ENCODE measurements at regions not wholly inside any gene's neighbourhood (a gene's known extent, or its start where the extent isn't known, plus 50 kb on each side); places are given as distances from the start of the nearest gene placed in this dataset.
"Not testable (repeated sequence)": the region's sequence is repeated elsewhere in the genome, so short reads cannot be mapped to it uniquely, and the experiment has no call there.

- H3K9me3 Mint-ChIP-seq, H3K36me3 Mint-ChIP-seq, H3K27ac Mint-ChIP-seq, H3K27me3 Mint-ChIP-seq, H3K4me1 Mint-ChIP-seq, H3K4me3 Mint-ChIP-seq: not testable (repeated sequence)
- peak; percentile 13 for DNase-seq
Observed at GRCh38 chr7:9919-10318, 182.5 kb upstream of the FAM20C start.

DNA sequence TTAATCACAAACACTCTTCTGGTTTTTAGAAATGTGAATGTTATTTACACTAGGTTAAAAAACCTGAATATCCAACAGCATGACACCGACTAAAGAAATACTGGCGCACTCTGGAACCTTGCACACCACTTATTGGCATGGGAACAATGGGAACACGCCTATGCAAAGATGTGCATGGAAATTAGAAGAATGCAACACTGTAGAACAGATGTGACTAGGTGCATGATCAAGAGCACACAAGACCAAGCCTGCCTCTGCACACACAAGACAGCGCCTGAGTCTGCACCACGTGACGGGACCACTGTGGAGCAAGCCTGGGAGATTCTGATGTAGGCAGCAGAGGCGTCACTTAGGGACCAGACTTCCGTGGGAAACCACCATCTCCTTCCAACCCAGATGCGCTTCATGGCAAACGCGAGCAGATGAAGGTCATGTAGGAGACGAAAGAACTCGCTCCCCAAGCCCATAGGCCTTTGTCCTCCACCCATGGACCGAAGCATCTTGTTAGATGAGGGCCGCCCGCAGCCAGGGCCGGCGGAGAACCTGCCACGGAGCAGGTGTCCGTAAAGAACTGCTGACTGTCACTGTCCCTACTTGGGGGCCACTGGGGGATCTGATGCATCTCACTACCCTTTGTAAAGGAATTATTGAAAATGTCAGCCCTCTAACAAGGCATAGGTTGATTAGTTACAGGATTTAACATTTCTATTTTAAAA, 159.6 kb upstream of the FAM20C start:
- not testable (repeated sequence) for H3K27me3 Mint-ChIP-seq, H3K27ac Mint-ChIP-seq, H3K4me1 Mint-ChIP-seq

DNA sequence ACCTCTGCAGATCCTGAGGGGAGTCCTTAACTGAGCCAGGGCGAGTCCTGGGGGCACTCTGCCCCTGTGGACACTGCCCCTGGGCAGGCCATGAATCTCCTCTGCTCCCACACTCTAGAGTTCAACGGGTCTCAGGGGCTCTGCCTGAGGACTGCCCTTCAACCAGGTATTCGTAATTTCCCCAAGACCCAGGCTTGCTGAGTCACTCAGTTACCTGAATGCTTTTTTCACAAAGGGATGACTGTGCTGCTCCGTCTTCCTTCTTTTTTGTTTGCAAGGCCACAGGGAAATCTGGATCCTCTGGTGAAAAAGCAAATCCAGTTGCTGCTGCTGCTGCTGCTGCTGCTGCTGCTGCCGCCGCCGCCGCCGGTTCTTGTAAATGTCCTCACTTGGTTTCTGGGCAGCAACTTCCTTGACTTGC, 157.2 kb upstream of the FAM20C start:
- H3K36me3 Mint-ChIP-seq, H3K27me3 Mint-ChIP-seq: not testable (repeated sequence)

More for the DNA sequence above, 159.6 kb upstream of the FAM20C start:
- DNase-seq, H3K9me3 Mint-ChIP-seq, H3K4me3 Mint-ChIP-seq, H3K36me3 Mint-ChIP-seq: not testable (repeated sequence)

GRCh38 chr7:36539-36938, 155.8 kb upstream of the FAM20C start:
- H3K9me3 Mint-ChIP-seq, DNase-seq, H3K36me3 Mint-ChIP-seq, H3K4me1 Mint-ChIP-seq, H3K27ac Mint-ChIP-seq, H3K4me3 Mint-ChIP-seq, H3K27me3 Mint-ChIP-seq: not testable (repeated sequence)

More for the DNA sequence above, 157.2 kb upstream of the FAM20C start:
- not testable (repeated sequence) for DNase-seq, H3K4me3 Mint-ChIP-seq, H3K27ac Mint-ChIP-seq, H3K9me3 Mint-ChIP-seq, H3K4me1 Mint-ChIP-seq

DNA sequence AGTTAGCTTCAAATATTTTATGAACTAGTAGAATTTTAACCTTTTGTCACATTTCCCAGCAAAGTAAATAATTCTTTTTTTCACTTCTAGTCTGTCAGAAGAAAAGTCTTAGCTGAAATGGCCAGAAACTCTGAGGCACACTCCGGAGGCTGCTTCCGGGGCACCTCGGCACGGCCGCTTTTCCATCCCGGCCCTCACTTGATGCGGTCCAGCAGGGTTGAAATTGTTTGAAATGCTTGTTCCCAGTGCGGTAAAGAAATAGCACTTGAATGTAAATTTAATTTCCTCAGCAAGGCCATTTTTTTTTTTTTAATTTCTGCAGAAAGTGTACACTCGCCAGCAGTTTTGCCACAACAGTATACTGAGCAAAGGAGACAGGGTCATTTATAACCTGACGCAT, 154.7 kb upstream of the FAM20C start:
- H3K27ac Mint-ChIP-seq, H3K4me1 Mint-ChIP-seq, H3K4me3 Mint-ChIP-seq, H3K27me3 Mint-ChIP-seq, H3K36me3 Mint-ChIP-seq, H3K9me3 Mint-ChIP-seq, DNase-seq: not testable (repeated sequence)

DNA sequence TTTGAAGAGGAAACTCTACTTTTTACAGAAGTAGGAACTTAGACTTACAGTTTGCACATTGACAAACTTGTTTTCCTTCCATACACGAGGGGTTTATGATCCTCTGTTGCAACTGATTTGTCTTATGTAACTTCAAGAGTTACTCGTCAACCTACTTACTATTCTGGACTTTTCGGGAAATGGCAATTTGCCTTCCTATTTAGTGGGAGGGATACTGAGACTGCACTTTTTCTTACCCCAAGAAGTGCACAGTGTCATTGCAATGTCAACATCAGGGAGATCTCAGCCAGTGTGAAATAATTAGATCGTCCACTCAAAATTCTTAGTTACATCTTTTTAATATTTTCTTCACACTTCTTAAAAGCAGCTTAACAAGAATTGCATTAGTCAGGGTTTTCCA, 153.9 kb upstream of the FAM20C start:
- not testable (repeated sequence) for H3K27ac Mint-ChIP-seq, H3K4me1 Mint-ChIP-seq, H3K36me3 Mint-ChIP-seq, H3K4me3 Mint-ChIP-seq, DNase-seq, H3K9me3 Mint-ChIP-seq
- peaks cover 11% of the 10 kb centered on the region for H3K27me3 Mint-ChIP-seq

DNA sequence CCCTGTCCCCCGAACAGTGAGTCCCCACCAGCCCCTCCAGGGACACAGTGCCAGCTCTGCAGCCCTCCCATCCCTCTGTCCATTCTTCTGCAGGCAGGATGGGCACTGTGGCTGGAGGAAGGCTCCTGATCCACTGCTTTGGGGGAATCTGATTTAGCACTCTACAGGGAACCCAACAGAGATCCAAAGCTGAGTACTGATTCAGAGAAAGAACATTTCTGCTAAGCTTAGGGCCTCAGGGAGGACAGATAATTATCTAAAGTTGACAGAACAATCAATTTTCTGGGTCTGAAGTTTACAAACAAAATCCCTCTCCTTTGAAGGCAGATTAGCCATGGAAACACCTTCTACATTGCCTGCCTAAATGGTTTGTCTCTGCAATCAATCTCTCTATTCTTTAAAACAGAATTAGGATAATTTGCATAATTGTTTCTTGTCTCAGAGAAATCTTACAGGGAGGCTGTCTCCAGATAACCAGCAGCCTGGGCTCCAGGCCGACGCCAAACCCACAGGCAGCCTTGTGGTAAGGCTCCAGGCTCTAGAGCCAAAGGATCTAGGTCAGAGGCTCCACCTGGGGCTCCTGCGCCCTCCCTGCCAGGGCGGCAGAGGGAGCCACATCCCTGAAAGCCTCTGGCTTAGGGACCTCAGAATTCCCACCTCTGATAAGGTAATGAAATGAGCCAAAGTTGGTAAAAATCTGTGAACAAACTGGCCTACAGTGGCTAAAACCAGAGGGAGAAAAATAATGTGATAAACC, 152.2 kb upstream of the FAM20C start:
- H3K9me3 Mint-ChIP-seq, H3K4me3 Mint-ChIP-seq, H3K36me3 Mint-ChIP-seq, H3K4me1 Mint-ChIP-seq, H3K27ac Mint-ChIP-seq, DNase-seq: not testable (repeated sequence)
- peaks cover 20% of the 10 kb centered on the region for H3K27me3 Mint-ChIP-seq

- peaks cover 20% of the 10 kb centered on the region for H3K27me3 Mint-ChIP-seq
- no peaks in the 10 kb centered on the region for H3K4me1 Mint-ChIP-seq
- no peak overlapping the region for H3K27ac Mint-ChIP-seq
- no peak for DNase-seq
- no peaks in the 10 kb centered on the region for H3K36me3 Mint-ChIP-seq
- H3K9me3 Mint-ChIP-seq, result no peaks in the 10 kb centered on the region
- no peak overlapping the region for H3K4me3 Mint-ChIP-seq
Observed at GRCh38 chr7:40799-41750, 151.3 kb upstream of the FAM20C start.

GRCh38 chr7:41917-42565, 150.3 kb upstream of the FAM20C start:
- Mint-ChIP-seq H3K4me3 (no peak overlapping the region), H3K9me3 (no peaks in the 10 kb centered on the region), H3K4me1 (no peaks in the 10 kb centered on the region), H3K27me3 (peaks cover 27% of the 10 kb centered on the region), H3K27ac (no peak overlapping the region), H3K36me3 (no peaks in the 10 kb centered on the region)
- DNase-seq, result no peak

DNA sequence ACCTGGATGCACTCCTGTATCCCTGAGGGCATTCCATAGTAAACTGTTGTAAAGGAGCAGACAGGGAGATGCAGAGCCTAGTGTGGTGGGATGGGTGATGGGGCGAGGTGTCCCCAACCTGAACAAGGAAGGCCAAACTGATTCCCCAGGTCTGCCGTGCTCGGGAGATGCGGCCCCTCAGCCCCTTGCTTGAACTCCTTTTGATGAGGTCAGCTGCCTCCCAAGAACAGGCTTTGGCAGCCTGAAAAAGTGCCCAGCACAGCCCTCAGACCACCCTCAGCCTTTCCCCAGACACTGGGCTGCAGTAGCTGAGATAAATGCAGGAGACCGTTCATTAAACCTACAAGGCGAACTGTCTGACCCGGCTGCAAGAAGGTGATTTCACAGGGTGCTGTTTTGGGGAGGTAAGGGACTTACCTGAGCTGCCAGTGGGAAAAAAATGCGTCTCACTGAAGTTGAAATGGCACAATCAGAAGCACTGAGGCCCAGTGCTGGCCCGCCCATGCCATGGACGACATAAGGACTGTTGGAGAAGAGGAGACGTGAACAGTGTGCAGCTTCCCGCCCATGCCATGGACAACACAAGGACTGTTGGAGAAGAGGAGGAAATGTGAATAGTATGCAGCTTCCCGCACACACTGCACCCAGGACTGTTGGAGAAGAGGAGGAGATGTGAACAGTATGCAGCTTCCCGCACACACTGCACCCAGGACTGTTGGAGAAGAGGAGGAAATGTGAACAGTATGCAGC, 148.4 kb upstream of the FAM20C start:
- no peaks in the 10 kb centered on the region for H3K4me1 Mint-ChIP-seq
- H3K27me3 Mint-ChIP-seq, result peaks cover 29% of the 10 kb centered on the region
- H3K36me3 Mint-ChIP-seq, result no peaks in the 10 kb centered on the region
- no peaks in the 10 kb centered on the region for H3K9me3 Mint-ChIP-seq
- no peak overlapping the region for H3K27ac Mint-ChIP-seq
- no peak for DNase-seq
- no peak overlapping the region for H3K4me3 Mint-ChIP-seq

GRCh38 chr7:44541-44896, 147.9 kb upstream of the FAM20C start:
- Mint-ChIP-seq H3K27ac (no peak overlapping the region), H3K9me3 (no peaks in the 10 kb centered on the region), H3K4me3 (no peak overlapping the region), H3K4me1 (no peaks in the 10 kb centered on the region), H3K36me3 (no peaks in the 10 kb centered on the region), H3K27me3 (peaks cover 29% of the 10 kb centered on the region)
- no peak for DNase-seq

- Mint-ChIP-seq H3K9me3 (no peaks in the 10 kb centered on the region), H3K4me1 (no peaks in the 10 kb centered on the region), H3K27ac (no peak overlapping the region), H3K4me3 (no peak overlapping the region), H3K27me3 (peaks cover 34% of the 10 kb centered on the region), H3K36me3 (no peaks in the 10 kb centered on the region)
- no peak for DNase-seq
Observed at GRCh38 chr7:45106-46090, 147.0 kb upstream of the FAM20C start.

DNA sequence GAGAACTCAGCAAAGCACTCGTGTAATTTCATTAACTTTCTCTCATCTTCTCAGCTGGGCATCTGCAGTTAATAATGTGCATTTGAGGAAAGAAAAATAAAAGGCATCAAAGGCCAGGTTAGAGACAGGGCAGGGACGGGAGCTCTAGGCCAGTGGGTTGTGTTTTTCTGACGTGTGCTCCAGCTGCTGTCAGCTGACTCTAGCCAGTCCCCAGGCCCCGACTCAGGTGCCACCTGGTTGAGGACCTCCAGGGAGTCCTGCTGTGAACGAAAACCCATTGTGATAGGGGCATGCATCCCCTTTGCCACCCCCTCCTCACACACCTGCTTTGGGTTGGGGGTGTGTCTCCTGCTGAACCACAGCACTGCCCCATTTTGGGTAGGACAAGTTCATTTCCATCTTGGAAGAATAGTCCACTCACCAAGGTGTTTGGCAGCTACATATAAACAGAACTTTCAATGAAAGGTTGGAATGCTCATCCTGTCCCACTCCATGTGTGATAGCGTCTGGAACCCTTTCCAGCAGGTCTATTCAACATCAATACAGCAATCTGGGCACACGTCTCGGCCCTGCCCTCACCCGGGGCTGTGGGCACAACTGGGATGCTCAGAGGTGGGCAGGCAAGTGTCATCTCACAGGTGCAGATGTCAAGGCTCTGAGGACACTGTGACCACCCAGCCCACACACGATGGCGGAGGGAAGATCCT, 146.1 kb upstream of the FAM20C start:
- no peak overlapping the region for H3K27ac Mint-ChIP-seq
- no peaks in the 10 kb centered on the region for H3K9me3 Mint-ChIP-seq
- peaks cover 40% of the 10 kb centered on the region for H3K27me3 Mint-ChIP-seq
- no peak for DNase-seq
- no peaks in the 10 kb centered on the region for H3K36me3 Mint-ChIP-seq
- no peak overlapping the region for H3K4me3 Mint-ChIP-seq
- H3K4me1 Mint-ChIP-seq, result no peaks in the 10 kb centered on the region

Measured in activated naive CD8-positive, alpha-beta T cell treated with anti-CD3 and anti-CD28 coated beads for 36 hours (primary cell).